Transverse colon (tissue), 4 donors: ENCODE measurements at regions not wholly inside any gene's neighbourhood (a gene's known extent, or its start where the extent isn't known, plus 50 kb on each side); places are given as distances from the start of the nearest gene placed in this dataset.
"Not testable (repeated sequence)": the region's sequence is repeated elsewhere in the genome, so short reads cannot be mapped to it uniquely, and the experiment has no call there.

Source experiments
- DNase-seq: peaks from one replicate; pipeline ENCODE4 v3.0.0-alpha.2; 2019
- H3K27ac ChIP-seq, 4 donors: fragments of 200-600 bp; sonication (generic); 2 replicates each; pipeline ENCODE4 v1.5.1; 2016 to 2018; ENCODE audit warnings: inconsistent platforms in 4 of 4
- H3K27me3 ChIP-seq: fragments of 200-600 bp; sonication (generic); 2 replicates; pipeline ENCODE4 v1.5.1; 2017; ENCODE audit warnings: inconsistent platforms
- H3K36me3 ChIP-seq, 4 donors: fragments of 200-600 bp; sonication (generic); 2 replicates each; pipeline ENCODE4 v1.5.1; 2017 to 2019; ENCODE audit warnings: inconsistent platforms in 4 of 4
- H3K4me1 ChIP-seq, 4 donors: fragments of 200-600 bp; sonication (generic); 2 replicates each; pipeline ENCODE4 v1.5.1; 2017 to 2020; ENCODE audit warnings: inconsistent platforms in 4 of 4
- H3K4me3 ChIP-seq, 4 donors: fragments of 200-600 bp; sonication (generic); 1 replicate in 1 of 4; 2 replicates in 3 of 4; pipeline versions ENCODE4 v1.5.1 to v1.6.1; 2017 to 2019; ENCODE audit warnings: inconsistent platforms in 4 of 4
- H3K9me3 ChIP-seq, 2 donors: fragments of 200-600 bp; sonication (generic); 2 replicates each; pipeline ENCODE4 v1.5.1; 2017 to 2019; ENCODE audit warnings: inconsistent platforms in 2 of 2
- EP300 ChIP-seq: sonication (generic); formaldehyde crosslinking; IDR thresholded peaks from one replicate; pipeline ENCODE4 v1.6.1; 2017; ENCODE audit warnings: antibody characterized with exemption, low read depth
- POLR2A ChIP-seq: fragments of 450-650 bp; IDR thresholded peaks from one replicate; pipeline ENCODE4 v1.6.1; 2016; ENCODE audit warnings: antibody characterized with exemption, mild to moderate bottlenecking, moderate library complexity
- POLR2AphosphoS5 ChIP-seq, 3 donors: sonication (generic); formaldehyde crosslinking; IDR thresholded peaks; one replicate each; pipeline ENCODE4 v1.6.1; 2016; ENCODE audit warnings: antibody characterized with exemption in 3 of 3
- WGBS, 2 donors: methylation state at CpG; one replicate each; pipeline ENCODE4 v1.1.5; 2018; ENCODE audit warnings: low coverage in 1 of 2; 5-methylcytosine and 5-hydroxymethylcytosine counted together
- in situ Hi-C, 4 donors: fragments of 200-750 bp; cut with MboI; loops; one replicate each; pipeline versions ENCODE4 v1.15.0 to v1.15.1; 2017; ENCODE audit warnings: low sequenced_read_pairs in 3 of 4, low pct_ligation_motif_present in 1 of 4, low pct_unique_long_range_greater_than_20kb in 1 of 4
- intact Hi-C: fragments of 100-400 bp; cut with DNase I; formaldehyde crosslinking; loops from one replicate; pipeline ENCODE4 v1.15.1; 2023; ENCODE audit warnings: low total_unique reads
- TF ChIP-seq, protein P1 (sequence below), 5 experiments: fragments of 200-600 bp in 3 of 5; fragments of 450-650 bp in 2 of 5; sonication (generic) in 3 of 5; IDR thresholded peaks; 1 replicate in 2 of 5; 2 replicates in 3 of 5; pipeline ENCODE4 v1.5.1; 2016 to 2017; ENCODE audit warnings: antibody characterized with exemption in 5 of 5, inconsistent platforms in 3 of 5, mild to moderate bottlenecking in 2 of 5, moderate library complexity in 1 of 5

DNA sequence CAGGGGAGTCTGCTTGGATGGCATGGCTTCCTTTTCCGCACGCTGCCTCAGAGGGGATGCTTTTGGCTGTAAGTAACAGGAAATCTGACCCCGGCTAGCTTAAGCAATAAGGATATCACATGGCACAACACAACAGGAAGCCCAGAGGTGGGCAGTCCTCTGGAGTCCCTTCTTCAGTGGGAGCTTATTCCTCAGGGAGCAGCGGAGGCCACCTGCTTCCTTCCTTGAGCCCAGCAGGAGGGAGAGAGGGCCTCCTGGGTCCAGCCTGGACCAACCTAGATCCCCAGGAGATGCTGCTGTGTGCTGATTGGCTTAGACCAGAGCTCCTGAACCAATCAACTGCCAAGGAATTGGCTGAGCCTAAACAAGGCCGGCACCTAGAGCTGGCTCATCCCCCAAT lies 66.3 kb downstream of the C9orf50 start:
- peaks cover 0 to 10% (median 9%) of the 10 kb centered on the region in 4 donors for H3K4me1 ChIP-seq
- intact Hi-C loops (no loop called here), in situ Hi-C loops (no loop called here)
- no peak overlapping the region for H3K27ac ChIP-seq
- no peak overlapping the region for H3K4me3 ChIP-seq
- TF ChIP-seq EP300, result no peak
- WGBS, 2 donors, result 69 to 80% methylated on average over 2 to 5 of the region's 5 CpGs
- H3K36me3 ChIP-seq, result no peaks in the 10 kb centered on the region
- DNase-seq, result no peak
- H3K9me3 ChIP-seq, result no peaks in the 10 kb centered on the region
- peaks cover 22% of the 10 kb centered on the region for H3K27me3 ChIP-seq

DNA sequence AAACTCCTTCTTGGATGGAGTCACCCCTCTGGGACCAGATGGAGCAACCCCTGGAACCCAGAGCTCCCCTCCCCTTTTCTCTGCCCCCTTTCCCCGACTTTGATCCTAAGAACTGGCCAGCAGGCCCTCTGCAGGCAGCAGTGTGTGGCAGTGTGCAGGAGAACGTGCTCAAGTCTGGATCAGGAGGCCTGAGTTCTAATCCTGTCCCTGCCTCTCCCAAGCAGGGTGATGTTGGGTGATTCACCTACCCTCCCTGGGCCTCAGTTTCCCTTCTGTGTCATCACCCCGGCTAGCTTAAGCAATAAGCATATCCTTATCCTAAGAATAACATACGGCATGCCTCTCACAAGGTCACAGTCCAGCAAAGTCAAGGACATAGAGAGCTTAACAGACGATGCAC lies 67.6 kb downstream of the C9orf50 start:
- TF ChIP-seq, protein P1, sequence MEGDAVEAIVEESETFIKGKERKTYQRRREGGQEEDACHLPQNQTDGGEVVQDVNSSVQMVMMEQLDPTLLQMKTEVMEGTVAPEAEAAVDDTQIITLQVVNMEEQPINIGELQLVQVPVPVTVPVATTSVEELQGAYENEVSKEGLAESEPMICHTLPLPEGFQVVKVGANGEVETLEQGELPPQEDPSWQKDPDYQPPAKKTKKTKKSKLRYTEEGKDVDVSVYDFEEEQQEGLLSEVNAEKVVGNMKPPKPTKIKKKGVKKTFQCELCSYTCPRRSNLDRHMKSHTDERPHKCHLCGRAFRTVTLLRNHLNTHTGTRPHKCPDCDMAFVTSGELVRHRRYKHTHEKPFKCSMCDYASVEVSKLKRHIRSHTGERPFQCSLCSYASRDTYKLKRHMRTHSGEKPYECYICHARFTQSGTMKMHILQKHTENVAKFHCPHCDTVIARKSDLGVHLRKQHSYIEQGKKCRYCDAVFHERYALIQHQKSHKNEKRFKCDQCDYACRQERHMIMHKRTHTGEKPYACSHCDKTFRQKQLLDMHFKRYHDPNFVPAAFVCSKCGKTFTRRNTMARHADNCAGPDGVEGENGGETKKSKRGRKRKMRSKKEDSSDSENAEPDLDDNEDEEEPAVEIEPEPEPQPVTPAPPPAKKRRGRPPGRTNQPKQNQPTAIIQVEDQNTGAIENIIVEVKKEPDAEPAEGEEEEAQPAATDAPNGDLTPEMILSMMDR (IDR thresholded peaks at IDR 0.05), result no peak
- TF ChIP-seq POLR2AphosphoS5 (IDR thresholded peaks at IDR 0.05) (no peak), POLR2A (no peak), EP300 (no peak)
- in situ Hi-C loops (no loop called here), intact Hi-C loops (no loop called here)
- Histone ChIP-seq H3K9me3 (no peaks in the 10 kb centered on the region), H3K27me3 (peaks cover 35% of the 10 kb centered on the region), H3K4me1 (peaks cover 0 to 18% (median 12%) of the 10 kb centered on the region in 4 donors), H3K27ac (no peak overlapping the region), H3K4me3 (no peak overlapping the region), H3K36me3 (no peaks in the 10 kb centered on the region)
- 73% methylated on average over 5 of the region's 5 CpGs; no CpG with 5 or more reads in 1 of the 2 donors for WGBS, 2 donors
- no peak for DNase-seq

DNA sequence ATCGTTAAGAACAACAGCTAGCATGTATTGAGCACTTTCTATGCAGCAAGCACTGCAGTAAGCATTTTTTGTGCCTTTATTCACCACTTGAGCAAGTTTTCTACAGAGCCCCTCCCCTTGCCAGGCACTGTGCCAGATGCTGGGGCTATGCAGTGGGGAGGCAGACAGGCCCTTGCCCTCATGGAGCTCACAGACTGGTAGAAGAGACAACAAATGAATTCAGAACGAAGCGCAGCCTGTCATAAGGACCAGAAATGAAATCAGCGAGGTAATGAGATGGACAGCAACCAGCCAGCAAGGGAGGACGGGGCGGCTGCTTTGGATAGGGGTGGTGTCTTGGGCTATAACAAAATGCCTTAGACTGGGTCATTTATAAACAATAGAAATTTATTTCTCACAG lies 68.8 kb downstream of the C9orf50 start:
- 81 to 93% methylated on average over 6 of the region's 6 CpGs for WGBS, 2 donors
- Histone ChIP-seq H3K27ac (peak overlapping the region in 1 of 4 donors; percentile 13), H3K9me3 (no peaks in the 10 kb centered on the region), H3K27me3 (peaks cover 40% of the 10 kb centered on the region), H3K36me3 (no peaks in the 10 kb centered on the region), H3K4me3 (no peak overlapping the region), H3K4me1 (peaks cover 0 to 18% (median 12%) of the 10 kb centered on the region in 4 donors)
- DNase-seq, result no peak
- TF ChIP-seq POLR2A (no peak), EP300 (no peak), POLR2AphosphoS5 (IDR thresholded peaks at IDR 0.05) (no peak)
- TF ChIP-seq, protein P1 (IDR thresholded peaks at IDR 0.05), result no peak
- in situ Hi-C loops, result no loop called here
- intact Hi-C loops, result no loop called here

DNA sequence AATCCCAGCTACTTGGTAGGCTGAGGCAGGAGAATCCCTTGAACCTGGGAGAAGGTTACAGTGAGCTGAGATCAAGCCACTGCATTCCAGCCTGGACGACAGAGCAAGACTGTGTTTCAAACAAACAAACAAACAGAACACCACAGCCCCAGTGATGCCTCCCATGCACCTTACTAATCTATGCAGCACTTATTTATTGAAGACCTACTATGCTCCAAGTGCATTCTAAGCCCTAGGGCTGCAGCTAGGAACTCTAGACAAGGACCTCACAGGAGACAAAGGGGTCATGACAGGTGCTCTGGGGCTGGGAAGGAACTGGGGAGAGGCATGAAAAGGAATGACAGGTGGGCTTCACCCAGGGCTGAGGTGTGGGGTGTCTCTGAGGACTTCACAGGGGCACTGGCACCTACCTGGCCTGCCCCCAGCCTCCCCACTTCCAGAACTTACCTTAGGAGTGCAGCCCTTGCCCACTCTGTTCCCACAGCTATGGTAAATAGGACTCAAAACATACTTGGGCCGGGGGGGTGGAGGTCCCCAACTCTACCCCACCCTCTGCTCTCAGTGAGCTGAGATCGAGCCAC lies 69.4 kb downstream of the C9orf50 start:
- intact Hi-C loops (no loop called here), in situ Hi-C loops (no loop called here)
- WGBS, 2 donors, result 67 to 88% methylated on average over 2 to 3 of the region's 3 CpGs
- Histone ChIP-seq H3K27ac (peak overlapping the region in 1 of 4 donors; percentile 13), H3K9me3 (no peaks in the 10 kb centered on the region), H3K36me3 (no peaks in the 10 kb centered on the region), H3K4me3 (no peak overlapping the region), H3K27me3 (peaks cover 42% of the 10 kb centered on the region), H3K4me1 (peaks cover 0 to 18% (median 12%) of the 10 kb centered on the region in 4 donors)
- DNase-seq, result no peak
- no peak for TF ChIP-seq POLR2AphosphoS5 (IDR thresholded peaks at IDR 0.05)
- TF ChIP-seq, protein P1 (IDR thresholded peaks at IDR 0.05), result no peak
- no peak for TF ChIP-seq POLR2A
- no peak for TF ChIP-seq EP300

DNA sequence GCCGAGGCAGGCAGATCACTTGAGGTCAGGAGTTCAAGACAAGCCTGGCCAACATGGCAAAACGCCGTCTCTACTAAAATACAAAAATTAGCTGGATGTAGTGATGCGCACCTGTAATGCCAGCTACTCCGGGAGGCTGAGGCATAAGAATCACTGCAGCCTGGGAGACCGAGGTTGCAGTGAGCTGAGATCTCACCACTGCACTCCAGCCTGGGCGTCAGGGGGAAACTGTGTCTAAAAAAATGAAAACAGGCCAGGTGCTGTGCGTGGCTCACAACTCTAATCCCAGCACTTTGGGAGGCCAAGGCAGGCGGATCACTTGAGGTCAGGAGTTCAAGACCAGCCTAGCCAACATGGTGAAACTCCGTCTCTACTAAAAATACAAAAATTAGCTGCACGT lies 69.9 kb downstream of the C9orf50 start:
- peaks cover 42% of the 10 kb centered on the region for H3K27me3 ChIP-seq
- H3K4me1 ChIP-seq, result peaks cover 0 to 18% (median 12%) of the 10 kb centered on the region in 4 donors
- 60 to 74% methylated on average over 6 to 11 of the region's 11 CpGs for WGBS, 2 donors
- peak overlapping the region in 1 of 4 donors; percentile 81 for H3K27ac ChIP-seq
- H3K36me3 ChIP-seq, intact Hi-C loops, H3K9me3 ChIP-seq, DNase-seq, in situ Hi-C loops, H3K4me3 ChIP-seq: not testable (repeated sequence)
